OCI-LY3 (cell line): ENCODE measurements at regions not wholly inside any gene's neighbourhood (a gene's known extent, or its start where the extent isn't known, plus 50 kb on each side); places are given as distances from the start of the nearest gene placed in this dataset.

Experiments used
- H2AFZ ChIP-seq: fragments of 200-600, 300-600 bp; shearing (Covaris generic); 2 replicates; pipeline ENCODE4 v1.6.0; 2014; ENCODE audit warnings: antibody characterized with exemption, low read depth, low read length
- H3K27ac ChIP-seq: fragments of 200-600, 300-600 bp; sonication (generic); 2 replicates; pipeline ENCODE4 v1.5.1; 2014; ENCODE audit warnings: mild to moderate bottlenecking, low read length, moderate library complexity, mixed read lengths
- H3K27me3 ChIP-seq: fragments of 200-600, 300-600 bp; sonication (generic); 2 replicates; pipeline ENCODE4 v1.6.1; 2014; ENCODE audit warnings: low read depth, low read length, mixed read lengths
- H3K36me3 ChIP-seq: fragments of 200-600, 300-600 bp; sonication (generic); replicated peaks from 2 replicates; pipeline ENCODE3; 2014; ENCODE audit warnings: low read depth, low read length, mixed read lengths
- H3K4me1 ChIP-seq: fragments of 300-600, 200-600 bp; sonication (generic); 2 replicates; pipeline ENCODE4 v1.6.1; 2014; ENCODE audit warnings: low read length, mixed read lengths
- H3K4me2 ChIP-seq: fragments of 200-600, 300-600 bp; sonication (generic); 2 replicates; pipeline ENCODE4 v1.6.1; 2014; ENCODE audit warnings: low read length, mixed read lengths
- H3K4me3 ChIP-seq: fragments of 300-600, 200-600 bp; sonication (generic); 2 replicates; pipeline ENCODE4 v1.5.1; 2014; ENCODE audit warnings: antibody characterized with exemption, mild to moderate bottlenecking, low read length, moderate library complexity
- H3K79me2 ChIP-seq: fragments of 300-600, 200-600 bp; shearing (Covaris generic); 2 replicates; pipeline ENCODE4 v1.6.1; 2014; ENCODE audit warnings: mild to moderate bottlenecking, low read length, mixed read lengths
- H3K9ac ChIP-seq: fragments of 300-600, 200-600 bp; shearing (Covaris generic); 2 replicates; pipeline ENCODE4 v1.6.0; 2014; ENCODE audit warnings: mild to moderate bottlenecking, low read length, moderate library complexity
- H3K9me3 ChIP-seq: fragments of 200-600, 300-600 bp; shearing (Covaris generic); 2 replicates; pipeline ENCODE4 v1.6.1; 2014; ENCODE audit warnings: low read length, mixed read lengths; ENCODE audit not compliant: insufficient read depth
- H4K20me1 ChIP-seq: fragments of 200-600, 300-600 bp; sonication (generic); 2 replicates; pipeline ENCODE4 v1.6.1; 2016; ENCODE audit warnings: low read length, mixed read lengths; ENCODE audit not compliant: insufficient read depth
- CTCF ChIP-seq: fragments of 200-600, 300-600 bp; sonication (generic); IDR thresholded peaks from 2 replicates; pipeline ENCODE4 v1.5.1; 2014; ENCODE audit warnings: antibody characterized with exemption, low read length, low read depth
- EZH2phosphoT487 ChIP-seq: fragments of 200-600 bp; shearing (Covaris generic); IDR thresholded peaks from 2 replicates; pipeline ENCODE4 v1.6.1; 2018; ENCODE audit warnings: antibody characterized with exemption, mixed run types, low read depth

DNA sequence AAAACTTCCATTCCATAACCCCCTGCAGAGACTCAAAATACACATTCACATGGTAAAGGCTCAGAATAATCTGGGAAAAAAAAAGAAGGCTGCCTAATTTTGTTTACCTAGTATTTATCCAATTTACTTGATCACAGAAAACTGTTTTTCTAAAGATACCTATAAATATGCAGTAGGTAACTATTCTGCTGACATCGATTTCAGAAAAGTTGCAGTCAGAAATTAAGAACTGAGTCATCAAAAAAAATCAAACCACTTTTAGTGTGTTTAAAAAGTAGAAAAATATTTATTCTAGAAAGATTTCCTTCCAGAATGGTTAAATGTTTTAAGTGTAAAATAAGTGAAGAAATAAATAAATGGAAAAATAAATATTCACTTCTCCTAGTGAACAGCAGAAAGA, 254.5 kb upstream of the CAND1 start:
- Histone ChIP-seq H3K9ac (no peak overlapping the region), H3K27ac (no peak overlapping the region), H2AFZ (no peak overlapping the region), H3K36me3 (no peaks in the 10 kb centered on the region), H3K9me3 (no peaks in the 10 kb centered on the region), H3K27me3 (no peaks in the 10 kb centered on the region), H3K79me2 (no peaks in the 10 kb centered on the region), H4K20me1 (no peaks in the 10 kb centered on the region), H3K4me2 (no peak overlapping the region), H3K4me1 (peaks cover 10% of the 10 kb centered on the region), H3K4me3 (no peak overlapping the region)
- TF ChIP-seq EZH2phosphoT487, result no peak
- no peak for TF ChIP-seq CTCF

DNA sequence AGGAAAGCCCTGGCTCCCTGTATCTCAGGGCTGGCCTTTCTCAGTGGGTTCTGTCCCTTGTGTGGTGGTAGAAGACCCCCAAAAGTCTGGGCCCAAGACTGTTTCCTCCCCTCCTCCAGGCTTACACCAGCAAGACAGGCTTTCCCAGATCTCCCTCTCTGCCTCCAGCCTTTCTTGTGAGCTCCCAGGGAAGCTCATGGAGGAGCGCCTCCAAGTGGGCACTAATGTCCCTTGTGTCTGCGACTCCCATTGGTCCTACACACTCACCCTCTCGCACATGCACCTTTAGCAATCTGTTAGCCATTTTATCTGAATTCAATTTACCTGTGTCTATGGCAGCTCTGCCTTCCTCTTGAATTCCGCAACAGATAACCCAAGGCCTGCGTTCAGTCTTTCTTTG, 251.1 kb upstream of the CAND1 start:
- Histone ChIP-seq H3K27me3 (no peaks in the 10 kb centered on the region), H3K36me3 (no peaks in the 10 kb centered on the region), H2AFZ (no peak overlapping the region), H3K27ac (no peak overlapping the region), H3K4me2 (no peak overlapping the region), H3K9me3 (no peaks in the 10 kb centered on the region), H4K20me1 (no peaks in the 10 kb centered on the region), H3K79me2 (no peaks in the 10 kb centered on the region), H3K4me1 (peaks cover 10% of the 10 kb centered on the region), H3K9ac (no peak overlapping the region), H3K4me3 (no peak overlapping the region)
- TF ChIP-seq CTCF, result no peak
- TF ChIP-seq EZH2phosphoT487, result no peak

- Histone ChIP-seq H2AFZ (peak overlapping the region; percentile 41; the same call in 1 of the 2 replicates), H3K4me2 (peak overlapping the region; percentile 56), H4K20me1 (no peaks in the 10 kb centered on the region), H3K9ac (no peak overlapping the region), H3K27me3 (no peaks in the 10 kb centered on the region), H3K4me1 (peaks cover 10% of the 10 kb centered on the region), H3K27ac (no peak overlapping the region), H3K9me3 (no peaks in the 10 kb centered on the region), H3K4me3 (peak overlapping the region; percentile 46), H3K36me3 (no peaks in the 10 kb centered on the region), H3K79me2 (no peaks in the 10 kb centered on the region)
- TF ChIP-seq CTCF (no peak), EZH2phosphoT487 (no peak)
Measured at GRCh38 chr12:67019070-67019469, 250.1 kb upstream of the CAND1 start.

- Histone ChIP-seq H3K4me3 (no peak overlapping the region), H3K4me1 (no peaks in the 10 kb centered on the region), H3K4me2 (no peak overlapping the region), H3K9ac (no peak overlapping the region), H3K36me3 (no peaks in the 10 kb centered on the region), H3K9me3 (no peaks in the 10 kb centered on the region), H3K27me3 (peaks cover 7% of the 10 kb centered on the region; the same call in 1 of the 2 replicates), H3K27ac (no peak overlapping the region), H2AFZ (no peak overlapping the region), H4K20me1 (no peaks in the 10 kb centered on the region), H3K79me2 (no peaks in the 10 kb centered on the region)
- TF ChIP-seq EZH2phosphoT487 (no peak), CTCF (peak; percentile 61)
Measured at GRCh38 chr12:67025543-67026114, 243.5 kb upstream of the CAND1 start.
